GM21723 (cell line): ENCODE measurements at regions not wholly inside any gene's neighbourhood (a gene's known extent, or its start where the extent isn't known, plus 50 kb on each side); places are given as distances from the start of the nearest gene placed in this dataset.
"Not testable (repeated sequence)": the region's sequence is repeated elsewhere in the genome, so short reads cannot be mapped to it uniquely, and the experiment has no call there.

Experiments used
- ATAC-seq: cut with Tn5 transposase; IDR thresholded peaks from one replicate; pipeline ENCODE4 v1.9.1; 2021; ENCODE audit warnings: mild to moderate bottlenecking, moderate library complexity; ENCODE audit not compliant: unreplicated experiment

- ATAC-seq, result no peak
Observed at GRCh38 chr9:74132986-74133385, 364.1 kb upstream of the RORB start.

- ATAC-seq, result no peak
Observed at GRCh38 chr9:74133921-74134320, 363.2 kb upstream of the RORB start.

- ATAC-seq, result no peak
Observed at GRCh38 chr9:74138182-74138581, 359.0 kb upstream of the RORB start.

GRCh38 chr9:74140141-74140540 is 357.0 kb upstream of the RORB start:
- no peak for ATAC-seq

- ATAC-seq, result no peak
Observed at GRCh38 chr9:74147906-74148305, 349.2 kb upstream of the RORB start.

GRCh38 chr9:74172874-74173273 is 324.3 kb upstream of the RORB start:
- ATAC-seq, result peak; percentile 97

- ATAC-seq, result peak; percentile 41
Observed at GRCh38 chr9:74173284-74173683, 323.9 kb upstream of the RORB start.

- ATAC-seq, result not testable (repeated sequence)
Observed at GRCh38 chr9:74197771-74198170, 299.4 kb upstream of the RORB start.

- no peak for ATAC-seq
Observed at GRCh38 chr9:74205056-74205455, 292.1 kb upstream of the RORB start.

- no peak for ATAC-seq
Observed at GRCh38 chr9:74218385-74219063, 278.6 kb upstream of the RORB start.

GRCh38 chr9:74220327-74220726 is 276.8 kb upstream of the RORB start:
- no peak for ATAC-seq

GRCh38 chr9:74236857-74237256 is 260.3 kb upstream of the RORB start:
- no peak for ATAC-seq

GRCh38 chr9:74245866-74246497 is 251.2 kb upstream of the RORB start:
- ATAC-seq, result no peak

- ATAC-seq, result no peak
Observed at GRCh38 chr9:74255489-74255984, 241.6 kb upstream of the RORB start.

GRCh38 chr9:74275872-74276508 is 221.1 kb upstream of the RORB start:
- no peak for ATAC-seq

GRCh38 chr9:74277532-74277931 is 219.6 kb upstream of the RORB start:
- peak; percentile 93 for ATAC-seq

- no peak for ATAC-seq
Observed at GRCh38 chr9:74281674-74282073, 215.5 kb upstream of the RORB start.

GRCh38 chr9:74282526-74283253 is 214.4 kb upstream of the RORB start:
- no peak for ATAC-seq

- ATAC-seq, result no peak
Observed at GRCh38 chr9:74284581-74285450, 212.3 kb upstream of the RORB start.

GRCh38 chr9:74293479-74293878 is 203.7 kb upstream of the RORB start:
- ATAC-seq, result no peak
